ENCODE measurements at regions not wholly inside any gene's neighbourhood (a gene's known extent, or its start where the extent isn't known, plus 50 kb on each side); places are given as distances from the start of the nearest gene placed in this dataset.

GRCh38 chr2:235148201-235149170 lies 196.7 kb downstream of the SH3BP4 start:
- TF ChIP-seq CTCF (IDR thresholded peaks at IDR 0.05; ENCODE audit: low read length) (no peak), EZH2phosphoT487 (IDR thresholded peaks at IDR 0.05; ENCODE audit: low read length) (no peak), EZH2 (optimal IDR thresholded peaks at IDR 0.05; ENCODE audit: low read depth, low read length) (no peak)

Measured in MM.1S (cell line).